Keratinocyte (primary cell): ENCODE measurements at regions not wholly inside any gene's neighbourhood (a gene's known extent, or its start where the extent isn't known, plus 50 kb on each side); places are given as distances from the start of the nearest gene placed in this dataset.

ENCODE experiments used
- DNase-seq: peaks from one replicate; pipeline ENCODE4 v3.0.0-alpha.2; 2011; ENCODE audit warnings: low read depth, missing footprints, low spot score
- FAIRE-seq: peaks from 2 replicates; lab custom pipeline; 2011; peaks lifted over from hg19 to GRCh38; lab: Jason Lieb, UNC
- H2AFZ ChIP-seq: 2 replicates; pipeline ENCODE4 v1.6.0; 2012; ENCODE audit warnings: low read length, control low read depth, inconsistent platforms; ENCODE audit not compliant: control insufficient read depth
- H3K27ac ChIP-seq: 2 replicates; pipeline ENCODE4 v1.5.1; 2011; ENCODE audit warnings: low read length; ENCODE audit not compliant: control insufficient read depth, insufficient read depth
- H3K27me3 ChIP-seq: 3 replicates; pipeline ENCODE4 v1.6.0; 2011; ENCODE audit warnings: low read length; ENCODE audit not compliant: control insufficient read depth, insufficient read depth; ENCODE audit errors: extremely low read depth
- H3K36me3 ChIP-seq, 2 experiments: 2 replicates in 1 of 2; 3 replicates in 1 of 2; pipeline ENCODE4 v1.5.1; 2011; ENCODE audit warnings: low read length in 2 of 2, mild to moderate bottlenecking in 1 of 2; ENCODE audit not compliant: control insufficient read depth in 2 of 2, insufficient read depth in 2 of 2; ENCODE audit errors: extremely low read depth in 1 of 2
- H3K4me1 ChIP-seq: 3 replicates; pipeline ENCODE4 v1.5.1; 2011; ENCODE audit warnings: low read length; ENCODE audit not compliant: control insufficient read depth, insufficient read depth; ENCODE audit errors: extremely low read depth
- H3K4me2 ChIP-seq: 3 replicates; pipeline ENCODE4 v1.6.0; 2011; ENCODE audit warnings: low read depth, low read length; ENCODE audit not compliant: control insufficient read depth, insufficient read depth; ENCODE audit errors: extremely low read depth
- H3K4me3 ChIP-seq, 3 experiments: fragments of 200-600 bp in 1 of 3; sonication (generic) in 1 of 3; 2 replicates in 2 of 3; 3 replicates in 1 of 3; pipeline ENCODE4 v1.5.1; 2011 to 2016; ENCODE audit warnings: low read length in 3 of 3, mild to moderate bottlenecking in 3 of 3, control low read depth in 2 of 3, inconsistent platforms in 1 of 3, low read depth in 1 of 3, mixed read lengths in 1 of 3, mixed run types in 1 of 3, moderate library complexity in 1 of 3; ENCODE audit not compliant: control insufficient read depth in 2 of 3, insufficient read depth in 2 of 3; ENCODE audit errors: extremely low read depth in 1 of 3
- H3K79me2 ChIP-seq: 2 replicates; pipeline ENCODE4 v1.6.0; 2012; ENCODE audit warnings: low read length; ENCODE audit not compliant: control insufficient read depth, insufficient read depth
- H3K9ac ChIP-seq: 3 replicates; pipeline ENCODE4 v1.6.0; 2011; ENCODE audit warnings: low read length; ENCODE audit not compliant: control insufficient read depth, insufficient read depth; ENCODE audit errors: extremely low read depth
- H3K9me1 ChIP-seq: 3 replicates; pipeline ENCODE4 v1.6.0; 2011; ENCODE audit warnings: low read length; ENCODE audit not compliant: control insufficient read depth, insufficient read depth; ENCODE audit errors: extremely low read depth
- H3K9me3 ChIP-seq: 2 replicates; pipeline ENCODE4 v1.5.1; 2012; ENCODE audit warnings: low read depth, low read length; ENCODE audit not compliant: control insufficient read depth
- H4K20me1 ChIP-seq: 3 replicates; pipeline ENCODE4 v1.6.0; 2011; ENCODE audit warnings: low read length; ENCODE audit not compliant: control insufficient read depth, insufficient read depth; ENCODE audit errors: extremely low read depth
- EZH2 ChIP-seq: IDR thresholded peaks from one replicate; pipeline ENCODE4 v1.6.1; 2012; ENCODE audit warnings: inconsistent platforms, mild to moderate bottlenecking, low read length, moderate library complexity
- dilution Hi-C: fragments of 300-500 bp; cut with MboI; formaldehyde crosslinking; loops from one replicate; pipeline ENCODE4 v1.7.0; 2020; ENCODE audit warnings: low sequenced_read_pairs; ENCODE audit not compliant: extremely low pct_ligation_motif_present
- TF ChIP-seq, protein P1 (sequence below), 3 experiments: IDR thresholded peaks in 1 of 3; conservative IDR thresholded peaks in 1 of 3; optimal IDR thresholded peaks in 1 of 3; 2 replicates in 2 of 3; 3 replicates in 1 of 3; pipeline versions ENCODE3 to v1.5.1; 2011; ENCODE audit warnings: low read length in 3 of 3, mild to moderate bottlenecking in 3 of 3, moderate library complexity in 2 of 3, control low read depth in 1 of 3, inconsistent platforms in 1 of 3; ENCODE audit not compliant: insufficient read depth in 2 of 3; ENCODE audit errors: extremely low read depth in 1 of 3

DNA sequence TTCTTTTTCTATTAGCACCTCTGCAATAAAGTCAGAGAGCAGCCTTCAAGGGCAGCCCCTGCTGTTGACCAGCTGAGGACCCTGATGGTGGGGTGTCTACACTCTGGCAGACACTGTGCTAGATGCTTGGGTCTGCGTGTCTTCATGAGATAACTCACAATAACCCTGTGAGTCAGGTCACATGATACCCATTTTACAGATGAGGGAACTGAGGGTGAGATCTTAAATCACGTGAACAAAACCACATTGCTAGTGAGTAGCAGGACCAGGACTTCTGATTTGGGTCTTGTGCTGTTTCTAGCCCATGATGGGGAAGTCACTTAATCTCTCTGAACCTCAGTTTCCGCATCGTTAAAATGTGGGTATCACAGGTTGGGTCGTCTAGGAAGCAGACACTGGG is 118.5 kb upstream of the LIPC start:
- no peak overlapping the region for H3K9ac ChIP-seq
- no peaks in the 10 kb centered on the region for H3K4me1 ChIP-seq
- H4K20me1 ChIP-seq: no peaks in the 10 kb centered on the region
- H2AFZ ChIP-seq: no peak overlapping the region
- no peaks in the 10 kb centered on the region for H3K27me3 ChIP-seq
- no peaks in the 10 kb centered on the region for H3K36me3 ChIP-seq
- no peak overlapping the region for H3K27ac ChIP-seq
- no peak for DNase-seq
- no peak for TF ChIP-seq EZH2
- TF ChIP-seq, protein P1, sequence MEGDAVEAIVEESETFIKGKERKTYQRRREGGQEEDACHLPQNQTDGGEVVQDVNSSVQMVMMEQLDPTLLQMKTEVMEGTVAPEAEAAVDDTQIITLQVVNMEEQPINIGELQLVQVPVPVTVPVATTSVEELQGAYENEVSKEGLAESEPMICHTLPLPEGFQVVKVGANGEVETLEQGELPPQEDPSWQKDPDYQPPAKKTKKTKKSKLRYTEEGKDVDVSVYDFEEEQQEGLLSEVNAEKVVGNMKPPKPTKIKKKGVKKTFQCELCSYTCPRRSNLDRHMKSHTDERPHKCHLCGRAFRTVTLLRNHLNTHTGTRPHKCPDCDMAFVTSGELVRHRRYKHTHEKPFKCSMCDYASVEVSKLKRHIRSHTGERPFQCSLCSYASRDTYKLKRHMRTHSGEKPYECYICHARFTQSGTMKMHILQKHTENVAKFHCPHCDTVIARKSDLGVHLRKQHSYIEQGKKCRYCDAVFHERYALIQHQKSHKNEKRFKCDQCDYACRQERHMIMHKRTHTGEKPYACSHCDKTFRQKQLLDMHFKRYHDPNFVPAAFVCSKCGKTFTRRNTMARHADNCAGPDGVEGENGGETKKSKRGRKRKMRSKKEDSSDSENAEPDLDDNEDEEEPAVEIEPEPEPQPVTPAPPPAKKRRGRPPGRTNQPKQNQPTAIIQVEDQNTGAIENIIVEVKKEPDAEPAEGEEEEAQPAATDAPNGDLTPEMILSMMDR (optimal IDR thresholded peaks at IDR 0.05 in 1 of 3, IDR thresholded peaks at IDR 0.05 in 1 of 3, conservative IDR thresholded peaks at IDR 0.05 in 1 of 3; ENCODE audit: extremely low read depth in 1 of 3, insufficient read depth in 2 of 3, low read length in 3 of 3): no peak
- dilution Hi-C loops: no loop called here
- H3K9me1 ChIP-seq: no peaks in the 10 kb centered on the region
- FAIRE-seq: no peak
- H3K4me3 ChIP-seq: no peak overlapping the region
- no peak overlapping the region for H3K4me2 ChIP-seq
- H3K79me2 ChIP-seq: no peaks in the 10 kb centered on the region
- H3K9me3 ChIP-seq: no peaks in the 10 kb centered on the region

DNA sequence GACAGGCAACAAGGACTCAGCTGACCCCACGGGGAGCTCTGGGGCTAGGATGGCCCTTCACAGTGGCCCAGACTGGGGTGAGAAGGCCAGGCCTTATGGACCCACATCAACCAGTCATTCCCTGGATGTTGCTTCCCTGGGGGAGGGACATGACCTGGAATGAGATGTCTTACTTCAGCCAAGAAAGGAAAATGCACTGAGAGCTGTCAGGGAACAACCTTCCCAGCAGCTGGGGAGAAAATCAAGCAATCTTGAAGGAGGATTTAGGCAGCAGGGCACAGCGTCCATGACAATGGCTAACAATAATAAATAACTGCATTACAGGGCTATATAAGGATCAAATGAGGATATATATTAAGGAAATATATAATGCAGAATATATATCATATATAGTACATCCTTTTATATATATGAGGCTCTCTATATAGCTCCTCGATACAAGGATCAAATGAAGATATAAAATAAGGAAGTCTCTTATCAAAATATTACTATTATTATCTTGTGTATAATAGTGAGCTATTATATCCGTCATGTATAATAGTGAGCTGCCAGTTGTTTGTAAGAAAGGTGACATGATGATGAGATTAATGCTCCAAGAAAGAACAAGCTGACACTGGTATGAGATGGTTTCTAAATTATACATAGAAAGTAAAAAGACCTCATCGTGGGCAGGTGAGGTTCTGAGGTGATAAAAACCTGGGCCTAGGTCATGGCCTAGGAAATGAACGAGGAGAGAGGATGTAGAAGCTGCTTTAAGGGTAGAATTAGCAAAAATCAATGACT is 117.8 kb upstream of the LIPC start:
- dilution Hi-C loops: no loop called here
- Histone ChIP-seq H3K9ac (no peak overlapping the region), H2AFZ (peak overlapping the region; percentile 32), H4K20me1 (no peaks in the 10 kb centered on the region), H3K9me1 (no peaks in the 10 kb centered on the region), H3K4me1 (no peaks in the 10 kb centered on the region), H3K9me3 (no peaks in the 10 kb centered on the region), H3K27ac (no peak overlapping the region), H3K4me3 (no peak overlapping the region), H3K27me3 (no peaks in the 10 kb centered on the region), H3K36me3 (no peaks in the 10 kb centered on the region), H3K4me2 (no peak overlapping the region), H3K79me2 (no peaks in the 10 kb centered on the region)
- TF ChIP-seq EZH2: no peak
- no peak for DNase-seq
- FAIRE-seq: no peak
